ENCODE measurements at regions not wholly inside any gene's neighbourhood (a gene's known extent, or its start where the extent isn't known, plus 50 kb on each side); places are given as distances from the start of the nearest gene placed in this dataset.

DNA sequence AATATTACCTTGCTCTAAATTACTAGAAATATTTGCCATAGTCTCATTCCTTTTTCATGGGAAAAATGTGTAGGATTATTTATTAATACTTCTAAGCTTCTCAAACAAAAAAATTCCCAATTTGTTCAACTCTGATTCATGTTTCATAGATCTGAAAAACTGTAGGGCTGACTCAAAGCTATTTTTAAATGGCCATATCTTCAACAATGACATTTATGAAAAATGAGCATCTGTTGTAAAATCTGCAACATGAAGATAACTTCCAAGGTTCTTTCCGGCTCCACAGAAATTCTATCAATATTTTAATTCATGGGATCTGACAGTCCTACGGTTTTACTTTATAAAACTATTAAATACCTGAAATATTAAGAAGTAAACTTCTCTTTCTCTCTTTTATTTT is 192.7 kb upstream of the KCNJ16 start:
- no peak for TF ChIP-seq POLR2AphosphoS5 (IDR thresholded peaks at IDR 0.05; ENCODE audit: borderline replicate concordance, low read depth, low read length)
- TF ChIP-seq EZH2 (IDR thresholded peaks at IDR 0.05) = no peak
- no peak for TF ChIP-seq FOXP2 (optimal IDR thresholded peaks at IDR 0.05; ENCODE audit: control extremely low read depth, extremely low read length, insufficient read depth)
